GM08714 (cell line): ENCODE measurements at regions not wholly inside any gene's neighbourhood (a gene's known extent, or its start where the extent isn't known, plus 50 kb on each side); places are given as distances from the start of the nearest gene placed in this dataset.

Source experiments
- H3K4me3 ChIP-seq: fragments of 200-500 bp; sonication (Bioruptor generic); 2 replicates; pipeline ENCODE4 v1.5.1; 2014; ENCODE audit warnings: mild to moderate bottlenecking, low read length, inconsistent platforms
- ZNF274 ChIP-seq: IDR thresholded peaks from 2 replicates; pipeline ENCODE4 v1.6.1; 2012; ENCODE audit warnings: mild to moderate bottlenecking, low read depth, low read length

DNA sequence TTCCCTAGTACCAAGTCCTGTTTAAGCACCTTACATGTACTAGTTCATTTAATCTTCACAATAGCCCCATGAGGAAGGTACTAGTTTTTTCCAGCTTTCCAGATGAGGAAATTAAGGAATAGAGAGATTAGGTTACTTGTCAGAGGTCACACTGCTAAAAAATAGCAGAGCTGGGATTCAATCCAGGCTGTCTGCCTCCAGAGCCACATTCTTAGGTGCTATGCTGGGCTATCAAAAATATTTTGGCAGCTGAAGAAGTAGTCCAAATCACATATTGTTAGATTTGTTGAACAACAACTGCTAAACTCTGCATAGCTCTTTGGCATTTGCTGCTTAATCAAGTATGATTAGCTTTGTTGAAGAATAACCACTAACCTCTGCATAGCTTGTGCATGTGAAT, 591.5 kb upstream of the KLF4 start:
- TF ChIP-seq ZNF274, result no peak
- no peak overlapping the region for H3K4me3 ChIP-seq

- TF ChIP-seq ZNF274, result no peak
- H3K4me3 ChIP-seq, result no peak overlapping the region
These were observed 590.7 kb upstream of the KLF4 start for GRCh38 chr9:108080285-108080684.

DNA sequence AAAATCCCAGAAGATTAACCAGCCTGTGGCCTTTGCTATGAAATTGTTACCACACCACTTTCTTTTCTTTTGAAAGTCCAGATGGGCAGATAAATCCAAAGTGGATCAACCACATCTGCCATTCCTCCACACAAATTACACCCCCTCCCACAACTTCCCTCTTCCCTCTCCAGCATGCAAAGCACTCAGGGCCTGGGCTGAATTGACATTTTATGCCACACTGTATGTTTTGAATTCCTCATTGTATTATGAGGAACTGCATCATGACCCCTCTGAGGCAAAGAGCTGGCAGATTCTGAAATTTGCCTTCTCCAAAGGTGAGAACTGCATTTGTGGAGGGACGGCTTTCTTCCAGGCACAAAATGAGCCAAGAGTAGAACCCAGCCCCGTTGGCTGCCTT, 589.2 kb upstream of the KLF4 start:
- no peak overlapping the region for H3K4me3 ChIP-seq
- TF ChIP-seq ZNF274, result no peak

GRCh38 chr9:108078375-108078774, 588.8 kb upstream of the KLF4 start:
- H3K4me3 ChIP-seq, result no peak overlapping the region
- no peak for TF ChIP-seq ZNF274

- TF ChIP-seq ZNF274, result no peak
- no peak overlapping the region for H3K4me3 ChIP-seq
These were observed 588.0 kb upstream of the KLF4 start for GRCh38 chr9:108077556-108077955.

GRCh38 chr9:108074900-108075299, 585.3 kb upstream of the KLF4 start:
- H3K4me3 ChIP-seq, result no peak overlapping the region
- TF ChIP-seq ZNF274, result no peak

DNA sequence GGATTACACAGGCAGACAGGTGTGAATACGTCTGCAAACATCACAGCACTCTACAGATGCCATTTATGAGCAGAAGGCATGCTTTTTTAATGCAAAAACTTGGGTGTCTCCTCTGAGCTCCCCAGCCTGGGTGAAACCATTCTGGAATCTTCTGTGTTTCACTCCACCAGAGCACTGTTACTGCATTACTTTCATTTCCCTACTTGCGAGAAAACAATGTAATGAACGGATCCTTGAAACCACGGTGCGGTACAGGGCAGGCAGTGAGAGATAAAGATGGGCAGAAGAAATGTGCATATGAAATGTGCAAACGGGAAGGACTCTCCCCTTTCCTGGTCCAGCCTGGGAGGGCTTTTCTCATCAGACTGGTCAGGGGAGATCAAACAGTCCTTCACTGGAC, 584.3 kb upstream of the KLF4 start:
- H3K4me3 ChIP-seq, result no peak overlapping the region
- TF ChIP-seq ZNF274, result no peak

DNA sequence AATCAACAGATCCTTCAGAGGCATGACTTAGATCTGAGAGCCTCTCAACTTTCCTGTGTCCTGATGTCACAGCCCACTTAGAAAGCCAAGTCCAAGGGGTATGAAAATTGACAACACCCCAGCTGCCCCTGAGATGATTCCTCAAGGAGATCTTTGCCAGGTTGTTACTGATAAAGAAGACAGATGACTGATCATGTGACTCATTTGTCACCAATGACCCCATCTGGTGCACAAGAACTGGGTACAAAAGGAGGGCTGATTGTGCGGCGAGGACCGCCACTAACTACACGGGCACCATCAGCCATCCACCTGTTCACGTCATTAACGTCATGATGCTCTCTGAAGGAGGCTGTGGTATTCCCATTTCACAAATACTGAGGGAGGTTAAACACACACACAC, 583.2 kb upstream of the KLF4 start:
- TF ChIP-seq ZNF274, result no peak
- H3K4me3 ChIP-seq, result no peak overlapping the region

- no peak overlapping the region for H3K4me3 ChIP-seq
- no peak for TF ChIP-seq ZNF274
These were observed 581.3 kb upstream of the KLF4 start for GRCh38 chr9:108070861-108071260.

DNA sequence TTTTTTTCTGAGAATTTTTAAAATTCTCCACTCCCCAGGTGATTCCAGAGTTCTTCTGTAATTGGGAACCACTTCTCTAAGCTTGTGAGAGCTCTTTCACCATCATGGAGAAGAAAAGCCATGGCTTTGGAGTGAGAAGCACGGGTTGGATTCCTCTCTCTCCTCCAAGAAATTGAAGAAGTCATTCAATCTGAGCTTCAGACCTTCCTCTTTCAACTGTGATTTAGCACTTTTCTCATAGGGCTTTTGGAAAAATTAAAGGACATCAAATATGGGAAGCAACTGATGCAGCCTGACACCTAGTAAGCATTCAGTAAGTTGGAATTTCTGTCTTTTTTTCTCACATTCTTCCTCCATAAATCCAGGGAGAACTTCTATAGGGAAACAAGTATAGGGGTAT, 580.4 kb upstream of the KLF4 start:
- no peak for TF ChIP-seq ZNF274
- no peak overlapping the region for H3K4me3 ChIP-seq

GRCh38 chr9:108062680-108063079, 573.1 kb upstream of the KLF4 start:
- H3K4me3 ChIP-seq, result no peak overlapping the region
- no peak for TF ChIP-seq ZNF274

- no peak overlapping the region for H3K4me3 ChIP-seq
- TF ChIP-seq ZNF274, result no peak
These were observed 570.6 kb upstream of the KLF4 start for GRCh38 chr9:108060175-108060574.

- TF ChIP-seq ZNF274, result no peak
- no peak overlapping the region for H3K4me3 ChIP-seq
These were observed 568.7 kb upstream of the KLF4 start for GRCh38 chr9:108058135-108058814.

DNA sequence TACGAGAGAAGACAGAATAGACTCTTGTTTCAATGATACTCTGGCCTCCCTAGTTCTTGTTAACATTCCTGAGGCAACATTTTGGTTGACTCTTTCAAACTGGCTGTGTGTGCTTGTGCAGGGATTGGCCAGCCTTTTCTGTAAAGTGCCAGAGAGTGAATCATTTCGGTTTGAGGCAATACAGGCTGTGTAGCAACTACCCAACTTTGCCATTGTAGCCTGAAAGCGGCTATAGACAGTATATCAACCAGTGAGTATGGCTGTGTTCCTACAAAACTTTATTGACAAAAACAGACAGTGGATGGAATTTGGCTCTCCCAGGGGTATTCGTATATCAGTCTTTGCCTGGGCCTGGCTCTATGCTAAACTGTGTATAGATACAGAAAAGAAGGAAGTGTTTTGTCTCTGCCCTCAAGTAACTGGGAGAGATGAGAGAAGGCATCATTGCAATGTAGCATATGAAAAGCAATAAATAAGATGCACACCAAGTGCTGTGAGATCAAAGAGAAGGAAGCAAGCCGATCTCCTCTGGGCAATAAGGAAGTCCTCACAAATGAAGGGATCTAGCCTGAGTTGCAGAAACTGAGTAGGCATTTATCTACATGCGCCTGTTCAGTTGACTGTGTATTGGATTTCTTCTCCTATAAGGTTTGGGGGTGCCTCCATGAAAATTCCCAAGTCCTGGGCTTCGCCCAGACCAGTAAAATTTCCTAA, 568.0 kb upstream of the KLF4 start:
- no peak overlapping the region for H3K4me3 ChIP-seq
- no peak for TF ChIP-seq ZNF274

GRCh38 chr9:108056805-108057386, 567.3 kb upstream of the KLF4 start:
- no peak overlapping the region for H3K4me3 ChIP-seq

More at GRCh38 chr9:108056805-108057386, 567.3 kb upstream of the KLF4 start:
- TF ChIP-seq ZNF274, result no peak
